ENCODE measurements at regions not wholly inside any gene's neighbourhood (a gene's known extent, or its start where the extent isn't known, plus 50 kb on each side); places are given as distances from the start of the nearest gene placed in this dataset.

GRCh38 chr6:167747645-167748044 lies 79.1 kb upstream of the AFDN start:
- DNase-seq (no peak), ATAC-seq (no peak)
- no peak overlapping the region for H3K27ac ChIP-seq
- H3K4me1 ChIP-seq = no peaks in the 10 kb centered on the region
- H3K4me3 ChIP-seq = no peak overlapping the region
- peaks cover 0 to 6% (median 4%) of the 10 kb centered on the region in 3 donors for H3K27me3 ChIP-seq (ENCODE audit: insufficient read depth in 3 of 3, low read length in 2 of 3)
- 53 to 61% (median 58%) methylated on average over 5 of the region's 5 CpGs for WGBS, 3 donors
- no peaks in the 10 kb centered on the region for H3K9me3 ChIP-seq
- no peaks in the 10 kb centered on the region for H3K36me3 ChIP-seq (ENCODE audit: insufficient read depth in 1 of 2, low read depth in 1 of 2)
- intact Hi-C loops (cut with DNase I) = loop anchor here in 1 of 2 donors (5.0 kb wide), 1 partner anchor 155 kb away; no protein-coding TSS in a partner anchor
- TF ChIP-seq, protein P1, sequence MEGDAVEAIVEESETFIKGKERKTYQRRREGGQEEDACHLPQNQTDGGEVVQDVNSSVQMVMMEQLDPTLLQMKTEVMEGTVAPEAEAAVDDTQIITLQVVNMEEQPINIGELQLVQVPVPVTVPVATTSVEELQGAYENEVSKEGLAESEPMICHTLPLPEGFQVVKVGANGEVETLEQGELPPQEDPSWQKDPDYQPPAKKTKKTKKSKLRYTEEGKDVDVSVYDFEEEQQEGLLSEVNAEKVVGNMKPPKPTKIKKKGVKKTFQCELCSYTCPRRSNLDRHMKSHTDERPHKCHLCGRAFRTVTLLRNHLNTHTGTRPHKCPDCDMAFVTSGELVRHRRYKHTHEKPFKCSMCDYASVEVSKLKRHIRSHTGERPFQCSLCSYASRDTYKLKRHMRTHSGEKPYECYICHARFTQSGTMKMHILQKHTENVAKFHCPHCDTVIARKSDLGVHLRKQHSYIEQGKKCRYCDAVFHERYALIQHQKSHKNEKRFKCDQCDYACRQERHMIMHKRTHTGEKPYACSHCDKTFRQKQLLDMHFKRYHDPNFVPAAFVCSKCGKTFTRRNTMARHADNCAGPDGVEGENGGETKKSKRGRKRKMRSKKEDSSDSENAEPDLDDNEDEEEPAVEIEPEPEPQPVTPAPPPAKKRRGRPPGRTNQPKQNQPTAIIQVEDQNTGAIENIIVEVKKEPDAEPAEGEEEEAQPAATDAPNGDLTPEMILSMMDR (IDR thresholded peaks at IDR 0.05) = no peak

- Histone ChIP-seq H3K9me3 (no peaks in the 10 kb centered on the region), H3K4me1 (no peaks in the 10 kb centered on the region), H3K27me3 (ENCODE audit: insufficient read depth in 3 of 3, low read length in 2 of 3) (peaks cover 0 to 6% (median 4%) of the 10 kb centered on the region in 3 donors), H3K4me3 (no peak overlapping the region), H3K27ac (no peak overlapping the region), H3K36me3 (ENCODE audit: insufficient read depth in 1 of 2, low read depth in 1 of 2) (no peaks in the 10 kb centered on the region)
- DNase-seq = no peak
- 81 to 85% (median 81%) methylated on average over 11 of the region's 11 CpGs for WGBS, 3 donors
- intact Hi-C loops (cut with DNase I) = loop anchor here in 1 of 2 donors (5.0 kb wide), 1 partner anchor 154 kb away; no protein-coding TSS in a partner anchor
- TF ChIP-seq, protein P1 (IDR thresholded peaks at IDR 0.05) = no peak
- no peak for ATAC-seq
Observed at GRCh38 chr6:167748046-167748445, 78.7 kb upstream of the AFDN start.

DNA sequence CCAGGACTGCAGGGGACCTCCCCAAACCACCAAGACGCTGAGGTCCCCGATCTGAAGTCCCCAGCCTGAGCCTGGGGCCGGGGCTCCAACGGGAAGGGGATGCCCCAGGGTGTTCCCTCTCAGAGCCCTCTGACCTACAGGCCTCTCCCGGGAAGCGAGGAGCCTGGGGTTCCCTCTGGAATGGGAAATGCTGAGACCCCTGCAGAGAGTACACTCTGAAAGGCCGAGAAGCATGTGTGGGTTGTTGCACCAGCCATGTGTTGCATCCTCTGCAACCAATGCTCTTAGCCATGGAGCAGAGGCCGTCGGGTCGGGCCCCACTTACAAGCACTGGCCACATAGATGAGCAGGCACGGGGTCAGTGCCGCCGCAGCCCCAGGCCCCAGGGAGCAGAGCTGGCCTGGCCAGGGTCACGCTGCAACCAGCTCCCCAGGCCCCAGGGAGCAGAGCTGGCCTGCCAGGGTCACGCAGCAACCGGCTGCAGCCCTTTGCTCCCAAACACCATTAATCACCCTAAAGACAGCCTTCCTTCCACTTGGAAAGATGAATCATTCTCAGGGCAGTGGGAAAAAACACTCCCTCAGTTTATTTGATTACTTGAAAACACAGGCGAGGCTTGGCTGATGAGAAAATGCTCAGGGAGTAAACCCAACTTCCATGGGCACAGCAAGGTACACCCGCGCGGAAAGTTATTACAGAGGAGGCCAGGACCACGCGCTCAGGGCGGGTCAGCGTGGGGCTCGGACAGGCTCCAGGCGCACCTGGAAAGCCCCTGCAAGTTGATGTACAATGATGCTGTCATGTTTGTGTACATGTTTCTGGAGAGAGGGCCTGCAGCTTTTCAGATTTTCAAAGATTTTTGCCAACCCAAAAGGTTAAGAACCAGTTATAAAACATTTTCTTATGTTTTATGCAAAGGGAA lies 78.0 kb upstream of the AFDN start:
- WGBS, 3 donors = 78 to 80% (median 80%) methylated on average over 26 of the region's 26 CpGs
- ATAC-seq = no peak

DNA sequence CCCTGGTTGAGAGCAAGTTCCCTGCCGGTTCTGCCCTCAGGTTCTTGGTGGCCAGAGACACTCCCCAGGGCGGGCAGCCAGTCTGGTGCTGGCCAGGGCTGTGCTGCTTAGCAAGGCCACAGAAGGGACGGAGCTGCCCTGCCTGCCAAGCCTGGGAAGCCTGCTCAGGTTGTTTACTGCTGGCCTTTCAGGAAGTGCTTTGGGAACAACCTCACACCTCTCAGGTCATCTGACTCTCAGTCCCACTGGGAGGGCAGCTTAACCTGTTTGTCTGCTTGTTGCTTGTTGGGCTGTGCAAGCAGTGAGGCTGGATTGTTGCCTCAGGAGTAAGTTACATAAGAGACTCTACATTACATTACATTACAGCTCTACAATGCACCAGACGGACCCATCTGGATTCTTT lies 75.8 kb upstream of the AFDN start:
- no peak overlapping the region for H3K4me3 ChIP-seq
- H3K4me1 ChIP-seq = no peaks in the 10 kb centered on the region
- H3K27me3 ChIP-seq (ENCODE audit: insufficient read depth in 3 of 3, low read length in 2 of 3) = peaks cover 0 to 4% (median 0%) of the 10 kb centered on the region in 3 donors
- no peak overlapping the region for H3K27ac ChIP-seq
- no peaks in the 10 kb centered on the region for H3K9me3 ChIP-seq
- intact Hi-C loops (cut with DNase I) = no loop called here
- ATAC-seq (peak; percentile 72 to 83 (median 76)), DNase-seq (peak in 1 of 2 donors; percentile 25)
- TF ChIP-seq, protein P1 (IDR thresholded peaks at IDR 0.05) = no peak
- WGBS, 3 donors = 25 to 40% (median 28%) methylated on average over 4 of the region's 4 CpGs
- no peaks in the 10 kb centered on the region for H3K36me3 ChIP-seq (ENCODE audit: insufficient read depth in 1 of 2, low read depth in 1 of 2)

More for the DNA sequence above, 78.0 kb upstream of the AFDN start:
- H3K27ac ChIP-seq = no peak overlapping the region
- DNase-seq = no peak
- H3K9me3 ChIP-seq = no peaks in the 10 kb centered on the region
- no peak overlapping the region for H3K4me3 ChIP-seq
- peaks cover 0 to 6% (median 4%) of the 10 kb centered on the region in 3 donors for H3K27me3 ChIP-seq (ENCODE audit: insufficient read depth in 3 of 3, low read length in 2 of 3)
- H3K36me3 ChIP-seq (ENCODE audit: insufficient read depth in 1 of 2, low read depth in 1 of 2) = no peaks in the 10 kb centered on the region
- no peaks in the 10 kb centered on the region for H3K4me1 ChIP-seq
- TF ChIP-seq, protein P1 (IDR thresholded peaks at IDR 0.05) = no peak
- intact Hi-C loops (cut with DNase I) = loop anchor here in 1 of 2 donors (5.0 kb wide), 1 partner anchor 154 kb away; no protein-coding TSS in a partner anchor
